Progenitor cell of endocrine pancreas (in vitro differentiated cells): ENCODE measurements at regions not wholly inside any gene's neighbourhood (a gene's known extent, or its start where the extent isn't known, plus 50 kb on each side); places are given as distances from the start of the nearest gene placed in this dataset.

Experiments
- DNase-seq: peaks from one replicate; pipeline ENCODE4 v3.0.0; 2021; ENCODE audit warnings: low spot score; ENCODE audit not compliant: unreplicated experiment
- H3K27ac Mint-ChIP-seq: 2 replicates; pipeline ENCODE4 v1.8.0; 2021; ENCODE audit warnings: mild to moderate bottlenecking, moderate library complexity, mixed read lengths
- H3K27me3 Mint-ChIP-seq: 2 replicates; pipeline ENCODE4 v1.8.0; 2021; ENCODE audit warnings: mixed read lengths
- H3K36me3 Mint-ChIP-seq: 2 replicates; pipeline ENCODE4 v1.8.0; 2022; ENCODE audit warnings: mixed read lengths; ENCODE audit not compliant: insufficient read depth
- H3K4me1 Mint-ChIP-seq: 2 replicates; pipeline ENCODE4 v1.8.0; 2021; ENCODE audit warnings: low read depth, mixed read lengths
- H3K4me3 Mint-ChIP-seq: 2 replicates; pipeline ENCODE4 v1.8.0; 2021; ENCODE audit warnings: low read depth, mild to moderate bottlenecking, moderate library complexity, mixed read lengths
- H3K9me3 Mint-ChIP-seq: 2 replicates; pipeline ENCODE4 v1.8.0; 2021; ENCODE audit warnings: low read depth, mixed read lengths
- CTCF ChIP-seq: fragments of 200-600 bp; sonication (generic); IDR thresholded peaks from one replicate; pipeline ENCODE4 v1.5.0; 2021; ENCODE audit warnings: antibody characterized with exemption, mild to moderate bottlenecking; ENCODE audit not compliant: unreplicated experiment

GRCh38 chr1:234701737-234702341, 91.9 kb upstream of the IRF2BP2 start:
- Mint-ChIP-seq H3K36me3 (no peaks in the 10 kb centered on the region), H3K27ac (no peak overlapping the region), H3K9me3 (no peaks in the 10 kb centered on the region), H3K4me1 (peaks cover 18% of the 10 kb centered on the region), H3K27me3 (peaks cover 9% of the 10 kb centered on the region), H3K4me3 (no peak overlapping the region)
- no peak for TF ChIP-seq CTCF
- no peak for DNase-seq

DNA sequence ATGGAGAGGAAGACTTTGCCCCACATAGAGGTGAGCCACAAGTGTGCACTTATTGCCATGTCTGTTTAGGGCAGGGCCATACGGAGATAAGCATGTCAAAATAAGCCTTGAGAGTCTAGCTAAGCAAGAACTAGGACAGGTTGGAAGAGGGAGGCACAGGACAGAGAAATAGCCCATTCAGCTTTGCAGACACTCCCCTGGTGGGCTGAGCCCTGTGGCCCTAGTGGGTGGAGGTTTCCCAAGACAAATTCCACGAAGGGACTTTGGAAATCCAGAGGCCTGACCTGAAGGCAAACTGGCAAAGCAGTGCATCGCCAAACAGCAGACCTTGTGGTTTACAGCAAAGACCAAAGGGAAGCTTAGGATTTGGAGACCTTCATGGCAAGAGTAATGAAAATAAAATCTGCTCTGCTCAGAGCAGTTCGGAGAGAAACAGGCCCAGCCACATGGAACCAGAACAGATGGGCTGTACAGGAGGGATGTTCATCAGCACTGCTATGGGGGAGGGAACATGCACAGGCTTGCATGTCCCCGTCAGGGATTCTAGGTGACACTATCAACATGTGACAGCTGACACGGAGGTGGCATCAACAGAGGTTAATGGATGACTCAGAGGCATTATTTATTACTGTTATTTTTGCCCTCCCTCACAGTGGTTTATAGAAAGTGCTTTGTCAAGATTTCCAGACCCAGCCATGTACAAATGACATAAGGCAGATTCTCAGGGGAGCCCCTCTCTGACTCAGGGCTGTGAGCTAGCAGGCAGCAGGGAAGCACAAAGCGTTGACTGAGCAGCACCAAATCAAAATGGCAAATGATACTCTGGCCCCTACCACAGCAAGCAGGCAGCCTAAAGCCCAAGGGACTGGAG, 90.1 kb upstream of the IRF2BP2 start:
- peaks cover 18% of the 10 kb centered on the region for H3K4me1 Mint-ChIP-seq

GRCh38 chr1:234698686-234699085, 88.7 kb upstream of the IRF2BP2 start:
- no peak for DNase-seq
- peaks cover 17% of the 10 kb centered on the region for H3K4me1 Mint-ChIP-seq
- no peaks in the 10 kb centered on the region for H3K36me3 Mint-ChIP-seq
- no peaks in the 10 kb centered on the region for H3K9me3 Mint-ChIP-seq
- no peak overlapping the region for H3K4me3 Mint-ChIP-seq
- peaks cover 8% of the 10 kb centered on the region for H3K27me3 Mint-ChIP-seq
- H3K27ac Mint-ChIP-seq = no peak overlapping the region
- TF ChIP-seq CTCF = no peak

More for the DNA sequence above, 90.1 kb upstream of the IRF2BP2 start:
- no peak for TF ChIP-seq CTCF
- H3K27me3 Mint-ChIP-seq = peaks cover 9% of the 10 kb centered on the region
- DNase-seq = no peak
- peak overlapping the region; percentile 14 for H3K27ac Mint-ChIP-seq
- no peaks in the 10 kb centered on the region for H3K36me3 Mint-ChIP-seq
- no peaks in the 10 kb centered on the region for H3K9me3 Mint-ChIP-seq
- H3K4me3 Mint-ChIP-seq = no peak overlapping the region

GRCh38 chr1:234697741-234698140, 87.8 kb upstream of the IRF2BP2 start:
- no peak for DNase-seq
- H3K4me3 Mint-ChIP-seq = no peak overlapping the region
- H3K27me3 Mint-ChIP-seq = peaks cover 4% of the 10 kb centered on the region
- H3K9me3 Mint-ChIP-seq = no peaks in the 10 kb centered on the region
- peaks cover 15% of the 10 kb centered on the region for H3K4me1 Mint-ChIP-seq
- no peaks in the 10 kb centered on the region for H3K36me3 Mint-ChIP-seq
- H3K27ac Mint-ChIP-seq = no peak overlapping the region
- TF ChIP-seq CTCF = no peak

DNA sequence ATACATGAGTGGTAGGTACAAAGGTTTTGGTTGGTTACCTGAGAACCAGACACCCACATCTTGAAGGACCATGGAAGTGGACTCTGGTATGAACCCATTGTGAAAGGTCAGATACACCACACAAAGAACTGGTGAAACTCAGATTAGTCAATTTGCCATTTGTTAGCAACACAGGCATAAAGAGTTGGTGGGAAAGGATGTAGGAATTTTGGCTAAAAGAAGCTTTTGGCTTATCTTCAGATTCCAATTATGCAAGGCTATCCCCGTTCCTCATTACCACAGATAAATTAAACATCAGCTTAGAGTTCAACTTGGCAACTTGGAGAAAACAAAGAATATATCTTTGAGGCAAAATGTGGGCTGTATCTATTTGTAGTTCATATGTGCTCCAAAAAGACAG, 87.0 kb upstream of the IRF2BP2 start:
- no peak for DNase-seq
- H3K4me3 Mint-ChIP-seq = no peak overlapping the region
- no peaks in the 10 kb centered on the region for H3K9me3 Mint-ChIP-seq
- no peak for TF ChIP-seq CTCF
- H3K36me3 Mint-ChIP-seq = no peaks in the 10 kb centered on the region
- H3K4me1 Mint-ChIP-seq = peaks cover 15% of the 10 kb centered on the region
- H3K27ac Mint-ChIP-seq = no peak overlapping the region
- peaks cover 4% of the 10 kb centered on the region for H3K27me3 Mint-ChIP-seq
